NCI-H748 treated with DMSO at 0.1 percent for 48 hours (cell line): ENCODE measurements at regions not wholly inside any gene's neighbourhood (a gene's known extent, or its start where the extent isn't known, plus 50 kb on each side); places are given as distances from the start of the nearest gene placed in this dataset.
"Not testable (repeated sequence)": the region's sequence is repeated elsewhere in the genome, so short reads cannot be mapped to it uniquely, and the experiment has no call there.

ENCODE experiments used
- DNase-seq: peaks from one replicate; lab custom pipeline; 2025; lab: John Stamatoyannopoulos, UW

DNA sequence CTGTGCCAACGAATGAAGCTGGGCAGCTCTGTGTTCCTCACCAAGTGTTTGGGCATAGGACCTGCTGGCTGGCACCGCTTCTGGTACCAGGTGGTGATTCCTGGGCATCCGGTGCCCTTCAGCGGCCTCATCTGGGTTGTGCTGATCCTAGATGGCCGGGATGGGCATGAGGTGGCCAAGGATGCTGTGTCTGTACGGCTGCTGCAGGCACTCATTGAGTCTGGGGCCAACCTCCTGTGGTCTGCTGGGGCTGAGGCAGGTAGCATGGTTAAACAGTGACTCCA lies 96.1 kb upstream of the PLEKHM1 start:
- not testable (repeated sequence) for DNase-seq

DNA sequence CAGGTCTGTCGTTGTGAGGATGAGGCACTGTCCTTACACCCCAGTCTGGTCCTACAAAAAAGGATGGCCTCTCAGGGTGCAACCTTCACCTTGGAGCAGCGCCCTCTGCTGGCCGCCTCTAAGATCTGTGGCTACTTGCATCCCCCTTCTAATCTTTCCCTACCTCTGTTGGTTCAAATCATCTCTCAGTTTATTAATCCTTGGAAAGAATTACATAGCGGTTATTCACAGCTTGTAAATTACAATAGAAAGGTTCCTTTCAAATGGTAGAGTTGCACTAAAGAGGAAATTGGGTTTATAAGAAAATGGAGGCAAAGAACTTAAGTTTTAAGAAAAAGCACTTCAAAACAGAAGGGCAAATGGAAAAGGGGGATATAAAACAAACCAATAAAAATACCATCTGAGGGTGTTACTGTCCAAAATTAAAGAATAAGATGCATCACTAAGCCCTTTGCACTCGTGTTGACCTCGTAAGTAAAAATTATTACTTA lies 102.0 kb upstream of the PLEKHM1 start:
- DNase-seq, result not testable (repeated sequence)

DNA sequence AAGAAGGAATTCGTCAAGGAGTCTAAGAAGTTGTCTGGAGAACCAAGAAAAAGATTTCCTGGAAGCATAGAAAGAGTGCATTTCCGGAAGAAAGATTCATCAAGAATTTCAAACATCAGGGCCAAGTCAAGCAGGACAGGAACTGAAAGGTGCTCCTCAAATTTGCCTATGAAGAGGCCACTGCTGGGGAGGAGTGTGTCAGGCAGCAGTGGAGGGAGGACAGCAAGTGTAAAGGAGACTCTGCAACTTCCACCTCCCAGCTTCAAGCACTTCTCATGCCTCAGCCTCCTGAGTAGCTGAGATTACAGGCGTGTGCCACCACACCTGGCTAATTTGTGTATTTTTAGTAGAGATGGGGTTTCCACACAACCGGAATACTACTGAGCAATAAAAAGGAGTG lies 105.8 kb upstream of the PLEKHM1 start:
- not testable (repeated sequence) for DNase-seq

DNA sequence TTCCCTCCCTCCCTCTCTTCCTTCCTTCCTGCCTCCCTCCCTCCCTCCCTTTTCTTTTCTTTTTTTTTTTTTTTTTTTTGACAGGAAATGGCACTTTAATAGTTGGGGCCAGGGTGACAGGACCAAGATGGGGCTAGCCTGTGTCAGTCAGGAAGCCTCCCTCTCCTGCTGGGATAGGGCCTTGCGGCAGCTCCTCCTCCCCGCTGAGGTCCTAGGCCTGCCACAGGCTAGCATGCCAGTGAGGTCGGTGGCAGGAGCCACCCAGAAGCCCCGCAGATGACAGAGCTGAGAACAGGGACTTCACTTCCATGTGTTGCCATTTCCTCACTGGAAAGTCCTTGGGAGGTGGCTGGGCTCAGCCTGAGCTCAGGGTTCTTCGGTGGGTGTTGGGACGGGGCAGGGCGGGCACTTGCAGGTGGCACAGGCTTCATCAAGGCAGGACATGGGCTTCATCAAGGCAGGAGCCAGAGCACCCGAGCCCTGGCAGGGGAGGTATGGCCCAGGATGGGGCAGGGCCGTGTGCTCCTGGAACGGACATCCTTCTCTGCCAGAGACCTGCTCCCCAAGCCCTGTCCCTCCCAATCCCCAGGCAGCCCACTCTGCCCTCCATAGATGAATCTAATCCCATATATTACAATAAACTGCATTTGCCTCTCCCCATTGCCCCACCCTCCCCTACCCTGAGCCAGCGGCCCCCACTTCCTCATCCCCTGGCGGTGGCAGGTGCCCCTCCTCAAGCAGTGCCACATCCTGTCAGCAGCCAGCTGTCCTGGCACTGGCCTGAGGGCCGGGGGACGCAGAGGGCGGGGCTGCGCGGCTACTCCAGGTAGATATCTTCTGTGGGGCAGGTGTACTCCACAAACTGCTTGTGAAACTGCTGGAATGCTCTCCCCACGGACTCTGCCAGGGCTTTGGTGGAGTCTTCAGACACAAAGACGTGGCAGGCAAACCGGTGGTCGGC lies 109.8 kb upstream of the PLEKHM1 start:
- DNase-seq, result not testable (repeated sequence)

DNA sequence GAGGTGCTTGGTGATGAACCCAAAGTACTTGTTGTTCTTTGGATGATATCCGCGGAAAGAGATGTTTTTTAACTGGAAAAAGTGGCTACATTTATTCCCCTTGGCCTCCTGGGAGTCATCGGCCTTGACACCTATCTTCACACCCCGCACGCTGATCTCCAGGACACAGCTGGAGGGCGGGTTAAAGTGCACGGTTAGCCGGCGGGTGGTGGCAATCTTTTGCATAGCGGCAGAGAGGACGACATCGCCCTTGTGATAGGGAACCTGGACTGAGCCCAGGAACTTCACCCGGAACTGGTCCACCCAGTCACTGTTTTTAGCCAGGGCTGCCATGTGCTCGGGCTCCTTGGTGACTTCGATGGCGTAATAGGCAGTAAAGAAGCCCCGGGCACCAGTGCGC lies 110.5 kb upstream of the PLEKHM1 start:
- not testable (repeated sequence) for DNase-seq

DNA sequence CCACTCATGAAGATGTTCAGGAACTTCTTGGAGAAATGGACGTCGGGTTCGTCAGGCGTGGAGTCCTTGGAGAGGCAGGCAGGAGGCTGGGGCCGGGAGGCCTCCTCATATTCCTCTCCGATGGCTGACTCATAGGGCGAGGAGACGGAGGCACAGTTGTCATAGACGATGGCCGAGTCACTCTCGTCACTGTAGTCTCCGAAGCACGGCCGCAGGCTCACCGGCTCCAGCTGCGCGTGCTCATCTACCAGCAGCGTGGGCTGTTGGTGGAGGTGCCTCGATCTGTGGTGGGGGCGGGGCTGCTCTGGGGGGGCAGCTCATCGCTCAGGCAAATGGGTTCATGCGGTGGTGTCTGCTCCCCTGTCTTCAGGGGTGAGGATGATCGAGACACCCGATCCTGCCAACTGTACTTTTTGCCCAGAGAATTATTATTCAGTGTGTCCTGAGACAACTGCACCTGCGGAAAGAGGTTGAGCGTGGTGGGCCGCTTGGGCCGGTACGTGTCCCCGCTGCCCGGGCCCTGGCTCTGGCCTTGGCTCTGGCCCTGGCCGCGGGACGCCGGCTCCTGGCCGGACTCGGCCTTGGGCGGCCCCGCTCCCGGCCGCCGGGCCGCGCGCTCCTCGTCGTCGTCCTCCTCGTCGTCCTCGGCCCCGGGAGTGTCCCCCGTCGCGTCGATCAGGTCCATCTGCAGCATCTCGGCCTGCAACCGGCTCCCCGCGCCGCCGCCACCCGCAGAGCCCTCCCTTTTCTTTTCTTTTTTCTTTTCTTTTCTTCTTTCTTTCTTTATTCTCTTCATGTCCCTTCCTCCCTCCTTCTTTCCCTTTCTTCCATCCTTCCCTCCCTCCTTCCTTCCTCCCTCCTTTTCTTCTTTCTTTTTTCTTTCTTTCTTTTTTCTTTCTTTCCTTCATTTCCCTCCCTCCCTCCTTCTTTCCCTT lies 111.4 kb upstream of the PLEKHM1 start:
- not testable (repeated sequence) for DNase-seq

DNA sequence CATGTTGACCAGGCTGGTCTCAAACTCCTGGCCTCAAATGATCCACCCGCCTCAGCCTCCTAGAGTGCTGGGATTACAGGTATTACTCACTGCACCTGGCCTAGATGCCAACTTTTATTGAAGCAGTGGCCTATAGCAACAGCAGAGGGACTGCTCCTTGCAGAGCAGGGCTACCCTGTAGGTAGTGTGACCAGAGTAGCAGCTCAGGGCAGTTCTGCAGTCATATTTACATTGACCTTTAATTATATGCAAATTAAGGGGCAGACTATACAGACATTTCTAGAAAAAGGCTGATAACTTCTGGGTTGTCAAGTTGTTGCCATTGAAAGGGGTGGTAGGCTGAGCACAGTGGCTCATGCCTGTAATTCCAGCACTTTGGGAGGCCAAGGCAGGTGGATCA lies 115.2 kb upstream of the PLEKHM1 start:
- not testable (repeated sequence) for DNase-seq

DNA sequence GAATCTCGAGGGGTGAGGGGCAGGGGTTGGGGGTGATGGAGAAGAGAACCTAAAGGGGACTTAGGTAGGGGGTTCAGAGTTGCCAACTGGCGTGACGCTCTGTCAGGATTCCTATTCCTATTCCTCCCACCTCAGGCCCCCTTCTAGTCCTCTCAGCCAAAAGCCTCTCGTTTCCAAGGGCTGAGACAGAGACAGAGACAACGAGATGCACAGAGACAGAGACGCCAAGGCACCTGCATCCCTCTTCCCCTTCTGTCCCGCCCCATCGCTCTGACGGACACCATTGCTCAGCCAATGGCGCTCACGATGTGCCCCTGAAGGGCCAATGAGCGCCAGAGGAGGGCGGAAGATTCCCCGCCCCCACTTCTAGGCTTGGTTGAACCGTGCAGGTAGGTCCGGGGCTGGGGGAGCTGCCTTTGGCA lies 129.5 kb upstream of the PLEKHM1 start:
- not testable (repeated sequence) for DNase-seq

DNA sequence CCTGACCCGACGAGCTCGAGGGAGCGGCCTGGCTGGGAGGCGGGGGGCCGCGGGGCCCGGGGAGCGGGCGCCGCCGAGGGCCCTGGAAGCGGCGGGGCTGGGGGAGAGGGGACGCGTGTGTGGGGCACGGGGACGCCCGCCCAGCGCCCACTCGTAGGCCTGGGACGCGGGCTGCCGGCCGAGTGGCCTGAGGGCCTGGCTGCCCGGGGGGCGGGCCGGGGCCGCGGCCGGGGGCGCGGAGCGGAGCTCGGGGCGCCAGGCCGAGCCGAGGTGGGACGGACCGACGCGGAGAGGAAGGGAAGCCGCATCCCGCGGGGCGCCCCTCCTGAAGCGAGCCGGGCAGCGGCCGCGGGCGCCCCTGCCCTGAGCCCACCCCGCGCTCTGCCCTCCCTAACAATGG lies 129.9 kb upstream of the PLEKHM1 start:
- not testable (repeated sequence) for DNase-seq

DNA sequence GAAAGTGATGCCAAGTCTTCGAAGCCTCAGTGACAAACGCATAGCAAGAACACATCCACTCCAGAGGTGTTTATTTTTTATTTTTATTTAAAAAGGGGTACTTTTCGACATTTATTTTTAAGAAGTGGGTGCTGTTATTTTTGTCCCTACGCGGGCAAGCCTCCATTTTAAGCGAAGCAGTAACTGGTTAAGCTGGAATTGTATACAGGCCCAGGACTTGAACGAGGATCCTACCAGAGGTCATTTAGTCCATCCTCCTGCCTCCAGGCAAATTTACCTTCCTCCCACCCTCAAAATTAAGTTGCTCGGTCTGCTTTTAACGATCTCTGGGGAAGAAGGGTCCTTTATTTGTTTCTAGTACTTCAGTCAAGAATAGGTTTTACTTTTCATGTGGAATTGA lies 130.6 kb upstream of the PLEKHM1 start:
- DNase-seq, result not testable (repeated sequence)

DNA sequence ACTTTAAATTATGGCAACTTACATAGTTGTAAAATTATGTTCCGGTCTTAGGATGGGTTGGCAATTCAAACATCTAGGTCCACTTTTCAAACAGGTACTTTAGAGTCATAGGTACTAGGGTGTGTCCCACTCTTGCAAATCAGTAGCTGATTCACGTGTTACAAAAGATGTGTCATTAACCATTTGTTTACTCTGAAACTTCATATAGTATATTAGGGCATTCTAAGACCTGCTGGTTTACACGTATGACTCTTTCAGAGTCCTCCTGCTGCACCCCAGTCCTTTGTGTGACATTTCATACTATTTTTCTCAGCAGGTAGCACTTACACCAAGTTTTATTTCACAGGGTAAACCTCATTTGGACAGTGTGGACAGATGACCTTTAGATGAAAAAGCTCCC lies 131.8 kb upstream of the PLEKHM1 start:
- DNase-seq, result not testable (repeated sequence)

DNA sequence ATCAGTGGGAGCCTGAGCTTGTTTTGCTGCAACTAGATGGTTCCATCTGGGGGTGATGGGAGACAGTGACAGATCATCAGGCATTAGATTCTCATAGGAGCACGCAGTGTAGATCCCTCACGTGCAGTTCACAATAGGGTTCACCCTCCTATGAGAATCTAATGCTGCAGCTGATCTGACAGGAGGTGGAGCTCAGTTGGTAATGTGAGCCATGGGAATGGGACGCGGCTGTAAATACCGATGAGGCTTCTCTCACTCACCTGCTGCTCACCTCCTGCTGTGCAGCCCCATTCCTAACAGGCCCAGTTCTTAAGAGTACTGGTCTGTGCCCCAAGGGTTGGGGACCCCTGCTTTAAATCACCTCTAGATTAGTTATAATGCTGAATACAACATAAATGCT lies 137.5 kb upstream of the PLEKHM1 start:
- no peak for DNase-seq

DNA sequence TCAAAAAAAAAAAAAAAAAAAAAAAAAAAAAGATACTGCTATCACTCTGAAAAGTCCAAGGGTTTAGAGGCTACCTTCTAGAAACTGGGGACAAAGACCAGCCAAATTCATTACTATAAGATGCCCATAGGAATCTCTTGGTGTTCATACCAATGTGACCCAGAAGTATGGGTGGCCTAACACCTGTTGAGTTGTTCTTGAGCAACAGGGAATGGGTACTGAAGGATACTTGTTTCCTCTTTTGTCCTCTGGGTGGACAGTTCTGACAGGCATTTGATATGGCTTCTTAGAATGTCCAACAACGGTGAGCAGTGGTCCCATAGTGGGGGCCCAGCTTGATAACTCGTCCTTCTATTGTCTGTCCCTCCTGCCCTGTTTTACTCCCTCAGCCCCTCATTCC lies 141.4 kb upstream of the PLEKHM1 start:
- DNase-seq, result no peak

DNA sequence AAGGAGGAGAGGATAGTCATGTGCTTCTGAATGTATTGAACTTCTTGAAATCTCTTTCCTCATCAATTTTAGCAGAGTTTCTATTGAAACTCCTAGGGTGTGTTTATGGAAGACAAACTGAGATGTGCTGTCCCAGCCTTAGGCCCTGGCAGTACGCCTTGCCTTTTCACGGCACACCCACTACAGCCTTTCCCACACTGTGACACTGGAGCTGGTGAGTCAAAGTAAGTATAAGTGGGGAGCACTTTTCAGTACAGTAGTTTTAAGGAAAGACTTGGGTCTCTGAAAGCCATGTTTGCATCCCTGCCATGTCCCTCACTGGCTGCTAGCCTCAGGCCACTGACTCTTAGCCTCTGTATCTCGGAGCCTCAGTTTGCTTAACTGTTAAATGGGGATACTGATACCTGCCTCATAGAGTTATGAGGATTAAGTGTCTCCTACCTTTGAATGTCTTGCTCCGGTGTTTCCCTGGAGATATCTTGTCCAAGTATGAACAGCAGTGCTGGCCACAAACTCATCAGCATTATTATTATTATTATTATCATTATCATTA lies 144.7 kb upstream of the CRHR1 start:
- DNase-seq, result no peak

DNA sequence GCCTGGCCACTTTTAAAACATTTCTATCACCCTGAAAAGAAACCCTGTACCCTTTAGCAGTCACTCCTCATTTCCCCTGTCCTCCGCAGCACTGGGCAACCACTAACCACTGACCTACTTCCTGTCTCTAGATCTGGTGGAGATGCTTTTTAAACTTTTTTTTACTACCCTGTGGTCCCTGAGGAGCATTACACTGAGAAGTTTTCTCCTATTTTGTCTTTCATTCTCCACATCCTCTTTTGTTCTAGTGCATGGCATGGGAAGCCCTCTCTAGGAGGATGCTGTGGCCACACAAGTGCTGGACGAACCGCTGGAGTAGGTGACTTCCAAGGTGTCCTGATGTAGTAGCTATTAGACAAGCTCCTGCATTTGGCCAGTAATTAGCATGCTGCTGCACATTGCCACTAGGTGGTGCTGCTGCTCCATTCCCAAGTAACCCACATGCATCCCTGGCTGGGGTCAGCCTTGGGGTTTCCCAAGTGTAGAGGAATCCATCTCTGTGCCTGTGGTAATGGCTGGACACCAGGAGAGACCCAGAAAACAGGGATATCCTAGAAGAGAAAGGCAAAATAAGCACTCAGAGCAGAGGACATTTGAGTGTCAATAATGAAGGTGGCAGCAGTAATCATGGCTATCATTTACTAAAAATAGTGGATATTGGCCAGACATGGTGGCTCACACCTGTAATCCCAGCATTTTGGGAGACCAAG lies 143.8 kb upstream of the CRHR1 start:
- DNase-seq, result no peak

DNA sequence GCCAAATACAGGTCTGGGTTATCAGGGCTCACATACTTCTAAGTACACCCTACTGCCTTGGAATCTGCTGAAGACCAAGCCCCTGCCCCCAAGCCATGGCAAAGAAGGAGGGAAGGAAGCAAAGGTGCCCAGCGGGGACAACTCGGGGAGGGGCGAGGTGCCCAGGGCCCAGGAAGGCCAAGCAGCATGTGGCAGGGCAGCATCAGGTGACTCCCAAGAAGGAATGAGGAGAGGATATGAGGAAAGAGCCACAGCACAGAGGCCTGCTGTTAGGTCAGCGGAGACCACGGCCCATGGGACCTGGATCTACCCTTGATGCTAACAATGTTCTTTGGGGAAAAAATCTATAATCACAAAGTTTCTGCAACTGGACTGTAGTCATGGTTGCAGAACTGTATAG lies 142.6 kb upstream of the CRHR1 start:
- no peak for DNase-seq

DNA sequence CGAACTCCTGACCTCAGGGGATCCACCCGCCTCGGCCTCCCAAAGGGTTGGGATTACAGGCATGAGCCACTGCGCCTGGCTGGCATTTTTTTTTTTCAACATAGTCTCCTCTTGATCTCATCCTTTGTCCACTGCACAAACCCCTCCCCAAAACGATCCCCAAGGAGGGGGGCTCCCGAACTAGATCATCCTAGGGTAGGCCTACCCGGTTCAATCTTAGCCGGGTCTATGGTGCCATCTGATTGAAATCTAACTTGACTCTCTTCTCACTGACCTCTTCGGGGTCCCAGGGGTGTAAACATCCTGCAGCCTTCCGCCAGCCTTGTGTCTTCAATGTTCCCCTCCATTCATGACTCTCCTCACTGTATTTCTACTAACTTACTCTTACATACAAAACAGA lies 140.5 kb upstream of the CRHR1 start:
- DNase-seq, result no peak

DNA sequence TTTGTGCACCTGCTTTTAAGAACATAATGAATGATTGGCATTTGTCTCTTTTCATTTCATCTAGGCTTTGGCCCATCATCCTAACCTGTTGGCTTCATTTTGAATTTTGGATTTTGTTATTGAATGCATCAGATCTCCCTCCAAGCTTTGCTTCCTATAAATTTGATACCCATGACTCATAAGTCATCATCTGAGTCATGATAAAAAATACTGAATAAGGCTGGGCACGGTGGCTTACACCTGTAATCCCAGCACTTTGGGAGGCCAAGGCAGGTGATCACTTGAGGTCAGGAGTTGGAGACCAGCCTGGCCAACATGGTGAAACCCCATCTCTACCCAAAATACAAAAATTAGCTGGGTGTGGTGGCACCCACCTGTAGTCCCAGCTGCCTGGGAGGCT lies 139.5 kb upstream of the CRHR1 start:
- not testable (repeated sequence) for DNase-seq

DNA sequence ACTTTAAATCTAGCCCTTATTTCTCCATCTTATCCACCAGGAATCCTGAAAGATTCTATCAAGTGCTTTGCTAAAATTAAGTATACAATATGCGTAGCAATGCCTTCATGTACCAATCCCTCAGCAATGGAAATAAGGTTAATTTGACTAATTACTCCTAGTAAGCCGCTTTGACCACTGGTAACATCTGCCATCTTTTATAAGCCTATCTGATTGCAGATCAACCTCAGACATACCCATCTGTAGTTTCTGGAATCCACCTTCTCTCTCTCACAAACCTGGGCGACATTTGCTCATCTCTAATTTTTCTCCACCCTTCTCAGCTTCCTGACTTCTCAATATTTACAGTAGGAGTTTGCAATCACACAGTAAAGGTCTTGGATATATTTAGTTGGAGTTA lies 138.8 kb upstream of the CRHR1 start:
- no peak for DNase-seq

DNA sequence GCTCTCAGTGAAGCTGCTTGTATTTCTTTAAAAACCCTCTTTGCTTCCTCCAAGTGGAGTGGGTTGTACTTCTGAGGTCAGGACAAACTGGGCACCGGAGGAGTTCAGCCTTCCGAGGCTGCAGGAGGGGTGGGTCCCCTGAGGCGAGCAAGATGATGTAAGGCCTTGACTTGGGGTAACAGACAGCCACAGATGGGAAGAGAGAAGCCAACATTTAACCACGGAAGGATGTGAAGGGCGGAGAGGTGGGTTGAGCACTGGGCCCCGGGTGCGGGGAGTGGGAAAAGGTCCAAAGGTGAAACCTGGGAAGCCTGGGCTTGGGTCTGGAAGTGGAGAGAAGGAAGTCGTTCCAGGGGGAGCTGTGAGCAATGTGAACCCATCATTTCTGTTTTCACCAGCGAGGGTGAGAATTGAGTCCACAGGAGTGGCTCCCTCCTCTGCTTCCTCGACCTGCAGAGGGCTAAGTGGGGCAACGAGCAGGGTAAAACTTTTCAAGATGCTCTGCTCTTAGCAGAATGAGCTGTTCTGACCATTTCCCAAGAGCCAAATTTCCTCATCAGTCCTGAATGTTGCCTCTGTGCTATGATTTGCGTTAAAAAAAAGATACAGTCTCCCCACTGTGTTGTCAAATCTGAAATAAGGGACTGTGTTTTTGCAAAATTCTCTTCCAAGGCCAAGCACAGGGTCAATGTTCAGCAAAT lies 137.7 kb upstream of the CRHR1 start:
- DNase-seq, result no peak

DNA sequence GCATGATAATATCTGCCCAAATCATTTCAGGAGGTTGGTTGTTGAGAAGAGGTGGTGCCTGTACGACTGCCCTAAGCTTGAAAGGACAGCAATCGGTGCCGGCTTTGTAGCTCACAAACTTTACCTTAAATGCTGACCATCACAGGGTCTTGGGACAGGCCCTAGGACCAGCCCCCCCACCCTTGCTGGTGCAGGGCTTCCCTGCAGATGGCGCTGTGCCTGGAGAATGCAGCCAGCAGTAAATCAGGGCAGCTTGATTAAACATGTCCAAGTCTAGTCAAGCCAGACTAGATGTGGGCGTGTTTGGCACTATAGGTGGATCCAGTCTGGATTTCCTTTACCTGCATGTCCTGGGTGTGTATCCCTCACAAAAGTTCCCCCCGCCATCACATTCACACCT lies 135.5 kb upstream of the CRHR1 start:
- DNase-seq, result no peak
